GM10266 (cell line): ENCODE measurements at regions not wholly inside any gene's neighbourhood (a gene's known extent, or its start where the extent isn't known, plus 50 kb on each side); places are given as distances from the start of the nearest gene placed in this dataset.

ENCODE experiments used
- DNase-seq: peaks from one replicate; pipeline ENCODE4 v3.0.0; 2012; ENCODE audit errors: extremely low spot score
- TF ChIP-seq, protein P1 (sequence below): IDR thresholded peaks from 2 replicates; pipeline ENCODE4 v1.5.1; 2012; ENCODE audit warnings: mild to moderate bottlenecking, low read depth; ENCODE audit not compliant: control insufficient read depth, insufficient read depth; ENCODE audit errors: missing control alignments

- DNase-seq = no peak
- TF ChIP-seq, protein P1, sequence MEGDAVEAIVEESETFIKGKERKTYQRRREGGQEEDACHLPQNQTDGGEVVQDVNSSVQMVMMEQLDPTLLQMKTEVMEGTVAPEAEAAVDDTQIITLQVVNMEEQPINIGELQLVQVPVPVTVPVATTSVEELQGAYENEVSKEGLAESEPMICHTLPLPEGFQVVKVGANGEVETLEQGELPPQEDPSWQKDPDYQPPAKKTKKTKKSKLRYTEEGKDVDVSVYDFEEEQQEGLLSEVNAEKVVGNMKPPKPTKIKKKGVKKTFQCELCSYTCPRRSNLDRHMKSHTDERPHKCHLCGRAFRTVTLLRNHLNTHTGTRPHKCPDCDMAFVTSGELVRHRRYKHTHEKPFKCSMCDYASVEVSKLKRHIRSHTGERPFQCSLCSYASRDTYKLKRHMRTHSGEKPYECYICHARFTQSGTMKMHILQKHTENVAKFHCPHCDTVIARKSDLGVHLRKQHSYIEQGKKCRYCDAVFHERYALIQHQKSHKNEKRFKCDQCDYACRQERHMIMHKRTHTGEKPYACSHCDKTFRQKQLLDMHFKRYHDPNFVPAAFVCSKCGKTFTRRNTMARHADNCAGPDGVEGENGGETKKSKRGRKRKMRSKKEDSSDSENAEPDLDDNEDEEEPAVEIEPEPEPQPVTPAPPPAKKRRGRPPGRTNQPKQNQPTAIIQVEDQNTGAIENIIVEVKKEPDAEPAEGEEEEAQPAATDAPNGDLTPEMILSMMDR = no peak
Measured at GRCh38 chr6:121993362-121993761, 406.1 kb upstream of the HSF2 start.

DNA sequence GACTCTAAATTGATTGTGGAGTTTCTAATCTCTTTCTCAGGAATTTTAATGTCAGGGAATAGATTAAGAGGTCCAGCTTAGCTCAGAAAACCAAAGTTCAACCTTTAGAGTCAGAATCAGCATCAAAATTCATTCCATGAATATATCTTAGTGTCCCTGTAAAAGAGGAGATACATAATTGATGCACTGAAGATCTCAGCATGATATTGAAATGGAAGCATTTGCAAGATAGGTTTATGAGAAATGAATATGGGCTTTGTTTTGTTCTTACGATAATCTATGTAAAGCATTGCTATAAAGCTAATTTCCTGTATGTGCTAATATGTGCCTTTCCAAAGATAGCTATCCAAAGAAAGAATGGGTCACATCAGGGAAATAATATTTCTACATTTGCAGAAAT lies 404.5 kb upstream of the HSF2 start:
- TF ChIP-seq, protein P1 = no peak
- no peak for DNase-seq

DNA sequence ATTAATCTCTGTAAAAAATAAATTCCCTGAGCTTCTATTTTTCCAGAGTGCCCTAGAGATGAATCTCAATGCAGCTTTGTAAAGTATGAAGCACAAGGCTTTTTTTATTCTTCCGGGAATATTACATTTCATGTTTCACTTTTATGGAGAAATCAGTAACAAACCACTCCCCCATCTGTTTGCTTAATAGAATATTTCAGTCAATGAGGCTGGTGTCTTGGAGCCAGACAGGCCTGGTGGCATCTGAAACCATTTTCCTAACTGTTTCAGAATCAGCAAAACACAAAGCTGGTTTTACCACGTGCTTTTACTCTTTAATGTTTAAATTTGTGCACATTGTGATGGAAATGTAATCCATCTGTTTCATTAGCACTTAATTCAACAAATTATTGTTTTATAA lies 400.8 kb upstream of the HSF2 start:
- no peak for DNase-seq
- TF ChIP-seq, protein P1 = no peak

GRCh38 chr6:121999456-122000065 lies 399.9 kb upstream of the HSF2 start:
- TF ChIP-seq, protein P1 = no peak
- DNase-seq = no peak

DNA sequence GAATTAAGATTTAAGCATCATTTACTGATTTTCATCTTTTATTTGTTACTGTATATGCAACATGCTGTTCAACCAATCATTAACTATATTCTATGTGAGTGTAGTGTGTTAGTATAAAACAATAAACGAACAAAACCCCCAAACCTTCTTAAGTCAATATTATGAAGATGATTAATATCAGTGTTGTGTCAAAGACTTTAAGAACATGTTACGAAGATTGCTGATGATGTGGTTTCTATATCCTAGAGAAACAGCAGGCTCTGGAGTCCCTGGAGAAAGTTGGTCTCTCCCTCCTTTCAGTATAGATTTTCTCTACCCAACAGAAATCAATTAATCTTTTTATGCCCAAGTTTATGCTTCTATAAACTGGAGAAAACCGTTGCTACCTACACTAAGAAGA lies 393.8 kb upstream of the HSF2 start:
- no peak for DNase-seq
- TF ChIP-seq, protein P1 = no peak

DNA sequence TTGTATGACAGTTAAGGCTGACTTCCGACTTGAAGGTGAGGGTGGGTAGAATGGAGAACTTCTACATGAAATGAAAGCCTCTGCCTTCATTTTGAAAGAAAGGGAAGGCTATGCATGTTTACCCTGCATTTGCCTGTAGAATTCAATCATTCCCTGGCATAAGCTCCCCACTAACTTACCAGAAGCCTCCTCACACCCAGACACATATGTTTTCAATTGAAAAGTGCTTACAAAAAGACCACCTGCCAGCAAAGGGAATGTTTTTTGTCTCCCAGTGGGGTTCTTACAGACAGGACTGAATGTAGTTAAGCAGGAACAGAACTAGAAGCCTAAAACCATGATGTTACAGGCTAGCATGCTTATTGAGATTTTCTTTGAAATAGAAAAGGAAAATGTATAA lies 392.1 kb upstream of the HSF2 start:
- TF ChIP-seq, protein P1 = no peak
- no peak for DNase-seq

GRCh38 chr6:122008101-122008999 lies 391.1 kb upstream of the HSF2 start:
- no peak for DNase-seq
- TF ChIP-seq, protein P1 = no peak
